Psoas muscle (tissue), 7 donors: ENCODE measurements at regions not wholly inside any gene's neighbourhood (a gene's known extent, or its start where the extent isn't known, plus 50 kb on each side); places are given as distances from the start of the nearest gene placed in this dataset.
"Not testable (repeated sequence)": the region's sequence is repeated elsewhere in the genome, so short reads cannot be mapped to it uniquely, and the experiment has no call there.

Experiments
- ATAC-seq, 4 donors: fragments of 200-7000 bp; cut with Tn5 transposase; one replicate each; pipeline ENCODE4 v1.9.1; 2020; ENCODE audit warnings: moderate library complexity in 3 of 4, mild to moderate bottlenecking in 2 of 4
- DNase-seq, 2 donors: peaks; one replicate each; pipeline ENCODE4 v3.0.0-alpha.2; 2020
- H3K27ac ChIP-seq: fragments of 200-600 bp; one replicate; pipeline ENCODE4 v1.8.0; 2022
- H3K27me3 ChIP-seq, 3 donors: fragments of 200-600 bp in 1 of 3; one replicate each; pipeline versions ENCODE4 v1.6.1 to v1.8.0; 2013 to 2022; ENCODE audit warnings: low read length in 2 of 3, mild to moderate bottlenecking in 2 of 3, moderate library complexity in 1 of 3; ENCODE audit not compliant: insufficient read depth in 3 of 3
- H3K36me3 ChIP-seq, 2 donors: fragments of 200-600 bp in 1 of 2; one replicate each; pipeline versions ENCODE4 v1.6.1 to v1.8.0; 2013 to 2022; ENCODE audit warnings: low read depth in 1 of 2, mild to moderate bottlenecking in 1 of 2, moderate library complexity in 1 of 2; ENCODE audit not compliant: insufficient read depth in 1 of 2
- H3K4me1 ChIP-seq: fragments of 200-600 bp; one replicate; pipeline ENCODE4 v1.8.0; 2022
- H3K4me3 ChIP-seq: fragments of 200-600 bp; one replicate; pipeline ENCODE4 v1.8.0; 2022; ENCODE audit warnings: mild to moderate bottlenecking
- H3K9me3 ChIP-seq: fragments of 200-600 bp; one replicate; pipeline ENCODE4 v1.8.0; 2022
- CTCF ChIP-seq: fragments of 200-600 bp; IDR thresholded peaks from one replicate; pipeline ENCODE4 v1.8.0; 2022; ENCODE audit warnings: antibody characterized with exemption
- WGBS, 3 donors: extraction: QIAGEN DNeasy Blood & Tissue Kit; methylation state at CpG; one replicate each; pipeline versions ENCODE4 v1.1.6 to v1.1.7; 2013; 5-methylcytosine and 5-hydroxymethylcytosine counted together
- intact Hi-C, 2 donors: fragments of 100-400 bp; cut with DNase I; formaldehyde crosslinking; loops; one replicate each; pipeline versions ENCODE4 v1.11.0 to v1.14.2; 2022
- donor health status: healthy with polysubstance abuse.
- donor health status: DM: no; HTN: no; CAD: no; lungs with moderate emphysema.
- donor health status: Bipolar disorder and iron deficiency.
- donor health status: healthy.
- donor health status: DM: yes; HTN: yes; CAD: no.
- donor health status: DM: no; HTN: no; CAD: no.
- donor health status: DM: yes; HTN: yes; CAD: no.

GRCh38 chr5:19285286-19285685, 702.7 kb downstream of the CDH18 start:
- no peaks in the 10 kb centered on the region for H3K4me1 ChIP-seq
- H3K9me3 ChIP-seq = no peaks in the 10 kb centered on the region
- ATAC-seq = no peak
- no peaks in the 10 kb centered on the region for H3K36me3 ChIP-seq
- DNase-seq = no peak
- intact Hi-C loops = no loop called here
- H3K27me3 ChIP-seq = no peaks in the 10 kb centered on the region
- 90 to 92% (median 91%) methylated on average over 3 of the region's 3 CpGs for whole genome bisulfite sequencing, 3 donors
- no peak for TF ChIP-seq CTCF
- H3K4me3 ChIP-seq = no peak overlapping the region
- H3K27ac ChIP-seq = no peak overlapping the region

GRCh38 chr5:19287548-19288277, 700.3 kb downstream of the CDH18 start:
- H3K4me3 ChIP-seq, ATAC-seq, DNase-seq, H3K27me3 ChIP-seq, H3K36me3 ChIP-seq, H3K27ac ChIP-seq, intact Hi-C loops, H3K9me3 ChIP-seq, H3K4me1 ChIP-seq: not testable (repeated sequence)
- WGBS, 3 donors = 93 to 96% (median 95%) methylated on average over 35 to 54 of the region's 54 CpGs

- H3K27ac ChIP-seq, H3K27me3 ChIP-seq, H3K36me3 ChIP-seq, H3K4me1 ChIP-seq, intact Hi-C loops, H3K9me3 ChIP-seq, H3K4me3 ChIP-seq, DNase-seq, ATAC-seq: not testable (repeated sequence)
- WGBS, 3 donors = 90 to 92% (median 91%) methylated on average over 8 of the region's 8 CpGs
These were observed 699.7 kb downstream of the CDH18 start for GRCh38 chr5:19288311-19288710.

GRCh38 chr5:19297934-19298333, 690.1 kb downstream of the CDH18 start:
- H3K27me3 ChIP-seq = no peaks in the 10 kb centered on the region
- intact Hi-C loops = no loop called here
- 52 to 54% (median 52%) methylated on average over 2 of the region's 2 CpGs for WGBS, 3 donors

GRCh38 chr5:19301271-19301670, 686.7 kb downstream of the CDH18 start:
- ATAC-seq (no peak), DNase-seq (no peak)
- Histone ChIP-seq H3K9me3 (no peaks in the 10 kb centered on the region), H3K36me3 (no peaks in the 10 kb centered on the region), H3K27ac (no peak overlapping the region), H3K4me1 (no peaks in the 10 kb centered on the region), H3K4me3 (no peak overlapping the region), H3K27me3 (no peaks in the 10 kb centered on the region)
- WGBS, 3 donors = 6 to 13% (median 9%) methylated on average over 1 of the region's 1 CpG
- intact Hi-C loops = no loop called here
- TF ChIP-seq CTCF = no peak

More at GRCh38 chr5:19297934-19298333, 690.1 kb downstream of the CDH18 start:
- DNase-seq = no peak
- no peak for ATAC-seq
- Histone ChIP-seq H3K9me3 (no peaks in the 10 kb centered on the region), H3K36me3 (no peaks in the 10 kb centered on the region), H3K27ac (no peak overlapping the region), H3K4me3 (no peak overlapping the region), H3K4me1 (no peaks in the 10 kb centered on the region)
- no peak for TF ChIP-seq CTCF

- Histone ChIP-seq H3K27me3 (no peaks in the 10 kb centered on the region), H3K4me3 (no peak overlapping the region), H3K36me3 (no peaks in the 10 kb centered on the region), H3K9me3 (no peaks in the 10 kb centered on the region), H3K4me1 (no peaks in the 10 kb centered on the region), H3K27ac (no peak overlapping the region)
- TF ChIP-seq CTCF = no peak
- intact Hi-C loops = no loop called here
- no peak for ATAC-seq
- 39 to 56% (median 56%) methylated on average over 1 of the region's 1 CpG for WGBS, 3 donors
- DNase-seq = no peak
These were observed 673.2 kb downstream of the CDH18 start for GRCh38 chr5:19314840-19315239.
